ENCODE measurements at regions not wholly inside any gene's neighbourhood (a gene's known extent, or its start where the extent isn't known, plus 50 kb on each side); places are given as distances from the start of the nearest gene placed in this dataset.

DNA sequence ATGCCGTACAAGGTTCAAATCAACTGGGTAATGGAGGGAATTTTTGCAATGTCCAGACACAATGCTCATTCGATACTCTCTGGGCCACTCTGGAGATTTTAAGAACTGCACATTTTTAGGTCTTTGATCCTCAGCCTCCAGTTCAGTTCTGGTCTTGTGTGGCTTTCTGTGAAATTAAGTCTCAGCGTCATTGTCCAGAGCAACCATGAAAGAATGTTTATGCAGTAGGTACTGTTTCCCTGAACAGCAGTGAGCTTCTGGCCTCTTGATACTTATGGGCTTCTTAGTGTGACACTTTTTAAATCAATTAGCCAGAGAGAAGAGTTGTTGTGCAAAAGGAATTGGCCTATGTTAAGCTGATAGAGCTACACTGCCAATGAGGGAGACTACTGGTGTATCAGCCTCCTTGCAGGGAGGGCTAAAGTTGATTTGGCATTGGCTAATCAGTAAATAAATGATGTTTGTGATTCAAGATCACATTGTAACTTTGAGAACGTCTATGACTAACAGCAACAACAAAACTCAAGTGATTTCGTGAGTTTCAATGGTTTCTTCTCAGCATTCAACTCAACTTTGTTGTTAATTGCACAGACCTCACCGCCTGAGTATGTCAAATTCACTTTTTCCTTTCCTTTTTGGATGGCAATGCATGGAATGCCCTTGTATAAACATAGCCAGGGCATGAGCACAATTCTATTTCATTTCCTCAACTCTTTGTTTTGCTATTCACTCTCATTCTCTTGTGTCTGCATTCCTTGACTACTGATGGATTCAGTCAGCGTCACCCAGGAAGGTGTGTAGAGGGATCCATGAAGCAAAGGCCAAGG is 85.1 kb downstream of the GJA1 start:
- no peaks in the 10 kb centered on the region for H3K9me3 ChIP-seq

DNA sequence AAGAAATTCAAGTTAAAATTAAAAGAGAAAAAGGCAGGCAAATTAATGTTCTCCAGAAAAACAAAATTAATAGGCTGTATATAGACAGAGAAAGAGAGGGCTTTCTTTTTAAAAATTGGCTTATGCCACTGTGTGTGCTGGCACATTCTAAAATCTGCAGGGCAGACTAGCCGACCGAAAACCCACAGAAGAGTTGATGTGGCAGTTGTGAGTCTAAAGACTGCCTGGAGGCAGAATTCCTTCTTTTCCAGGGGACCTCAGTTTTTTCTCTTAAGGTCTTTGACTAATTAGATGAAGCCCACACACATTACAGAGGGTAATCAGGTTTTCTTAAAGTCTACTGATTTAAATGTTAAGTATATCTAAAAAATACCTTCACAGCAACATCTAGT is 85.7 kb downstream of the GJA1 start:
- H3K27me3 ChIP-seq, result no peaks in the 10 kb centered on the region
- 48% methylated on average over 2 of the region's 2 CpGs for WGBS
- H3K9me3 ChIP-seq, result no peaks in the 10 kb centered on the region
- H3K4me3 ChIP-seq, result no peak overlapping the region
- intact Hi-C loops (cut with DNase I), result no loop called here
- H3K27ac ChIP-seq (replicated peaks in 1 of 4), result peak overlapping the region; percentile 76 to 84 (median 79)
- H3K36me3 ChIP-seq, result no peaks in the 10 kb centered on the region
- peaks cover 0 to 54% (median 48%) of the 10 kb centered on the region in 4 donors for H3K4me1 ChIP-seq
- no peak for DNase-seq (ENCODE audit: extremely low spot score)
- TF ChIP-seq EP300 (IDR thresholded peaks at IDR 0.05) (no peak), POLR2AphosphoS5 (IDR thresholded peaks at IDR 0.05) (no peak), POLR2A (IDR thresholded peaks at IDR 0.05; ENCODE audit: low read depth) (no peak)
- TF ChIP-seq, protein P1, sequence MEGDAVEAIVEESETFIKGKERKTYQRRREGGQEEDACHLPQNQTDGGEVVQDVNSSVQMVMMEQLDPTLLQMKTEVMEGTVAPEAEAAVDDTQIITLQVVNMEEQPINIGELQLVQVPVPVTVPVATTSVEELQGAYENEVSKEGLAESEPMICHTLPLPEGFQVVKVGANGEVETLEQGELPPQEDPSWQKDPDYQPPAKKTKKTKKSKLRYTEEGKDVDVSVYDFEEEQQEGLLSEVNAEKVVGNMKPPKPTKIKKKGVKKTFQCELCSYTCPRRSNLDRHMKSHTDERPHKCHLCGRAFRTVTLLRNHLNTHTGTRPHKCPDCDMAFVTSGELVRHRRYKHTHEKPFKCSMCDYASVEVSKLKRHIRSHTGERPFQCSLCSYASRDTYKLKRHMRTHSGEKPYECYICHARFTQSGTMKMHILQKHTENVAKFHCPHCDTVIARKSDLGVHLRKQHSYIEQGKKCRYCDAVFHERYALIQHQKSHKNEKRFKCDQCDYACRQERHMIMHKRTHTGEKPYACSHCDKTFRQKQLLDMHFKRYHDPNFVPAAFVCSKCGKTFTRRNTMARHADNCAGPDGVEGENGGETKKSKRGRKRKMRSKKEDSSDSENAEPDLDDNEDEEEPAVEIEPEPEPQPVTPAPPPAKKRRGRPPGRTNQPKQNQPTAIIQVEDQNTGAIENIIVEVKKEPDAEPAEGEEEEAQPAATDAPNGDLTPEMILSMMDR (IDR thresholded peaks at IDR 0.05), result no peak

More for the DNA sequence above, 85.1 kb downstream of the GJA1 start:
- Histone ChIP-seq H3K4me3 (no peak overlapping the region), H3K27ac (replicated peaks in 1 of 4) (peak overlapping the region; percentile 76 to 84 (median 79)), H3K36me3 (no peaks in the 10 kb centered on the region), H3K27me3 (no peaks in the 10 kb centered on the region), H3K4me1 (peaks cover 0 to 48% (median 45%) of the 10 kb centered on the region in 4 donors)
- no peak for DNase-seq (ENCODE audit: extremely low spot score)
- TF ChIP-seq POLR2A (IDR thresholded peaks at IDR 0.05; ENCODE audit: low read depth), result no peak
- TF ChIP-seq POLR2AphosphoS5 (IDR thresholded peaks at IDR 0.05), result peak in 1 of 2 donors; percentile 81
- 63% methylated on average over 7 of the region's 7 CpGs for WGBS
- intact Hi-C loops (cut with DNase I), result no loop called here

DNA sequence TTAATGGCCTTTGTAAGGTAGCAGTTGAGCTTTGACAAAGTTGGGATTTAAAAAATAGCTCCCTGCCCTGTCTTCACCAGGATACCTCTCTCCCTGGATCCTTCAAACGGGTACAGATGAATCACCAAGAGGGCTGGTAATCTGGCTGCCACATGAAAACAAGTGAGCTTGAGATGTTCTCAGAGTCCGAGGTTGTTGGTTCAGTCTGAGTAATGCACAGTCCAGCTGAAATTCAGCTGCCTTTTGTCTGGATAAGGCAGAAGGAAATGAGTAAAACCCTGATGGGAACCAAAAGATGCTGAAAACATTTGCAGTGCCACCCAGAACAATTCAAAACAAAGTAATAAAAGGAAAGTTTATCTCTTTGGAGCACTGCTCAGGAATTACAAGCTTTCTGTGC is 86.8 kb downstream of the GJA1 start:
- H3K36me3 ChIP-seq, result no peaks in the 10 kb centered on the region
- no peaks in the 10 kb centered on the region for H3K9me3 ChIP-seq
- WGBS, result 17% methylated on average over 2 of the region's 2 CpGs
- peak overlapping the region in 3 of 4 donors; percentile 10 to 34 (median 25) for H3K4me3 ChIP-seq
- intact Hi-C loops (cut with DNase I), result no loop called here
- no peak for DNase-seq (ENCODE audit: extremely low spot score)
- H3K27me3 ChIP-seq, result no peaks in the 10 kb centered on the region
- H3K27ac ChIP-seq (replicated peaks in 1 of 4), result peak overlapping the region; percentile 76 to 84 (median 79)
- peaks cover 0 to 60% (median 55%) of the 10 kb centered on the region in 4 donors for H3K4me1 ChIP-seq
- peak; percentile 61 to 75 for TF ChIP-seq POLR2AphosphoS5 (IDR thresholded peaks at IDR 0.05)
- no peak for TF ChIP-seq EP300 (IDR thresholded peaks at IDR 0.05)
- TF ChIP-seq, protein P1 (IDR thresholded peaks at IDR 0.05), result no peak
- TF ChIP-seq POLR2A (IDR thresholded peaks at IDR 0.05; ENCODE audit: low read depth), result no peak

DNA sequence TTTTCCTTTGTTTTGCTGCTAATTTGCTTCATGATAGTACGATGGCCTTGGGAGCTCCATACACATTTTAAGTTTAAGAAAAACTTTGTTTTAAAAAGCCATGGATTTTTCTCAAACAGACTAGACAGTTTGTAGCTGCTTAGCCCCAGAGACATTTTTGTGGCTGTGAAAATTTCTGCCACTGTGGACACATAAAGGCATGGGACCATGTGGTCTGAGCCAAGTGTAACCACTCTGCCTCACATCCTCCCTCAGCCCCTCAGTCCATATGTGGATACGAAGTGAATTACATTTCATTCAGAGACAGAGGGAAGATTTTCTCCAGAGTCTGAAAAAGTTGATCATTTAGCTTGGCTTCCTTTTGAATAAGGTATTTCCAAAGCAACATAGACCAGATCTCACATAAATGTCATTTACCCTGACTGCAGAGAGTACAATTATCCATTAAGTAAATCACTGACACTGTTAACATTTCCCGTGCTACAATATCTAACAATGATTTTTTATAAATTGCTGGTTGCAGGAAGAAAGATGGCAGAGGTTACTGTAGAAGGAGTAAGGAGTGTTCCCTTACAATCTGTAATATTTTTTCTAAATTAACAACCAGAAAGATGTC is 87.4 kb downstream of the GJA1 start:
- intact Hi-C loops (cut with DNase I), result no loop called here
- H3K27ac ChIP-seq (replicated peaks in 1 of 4), result peak overlapping the region; percentile 76 to 84 (median 79)
- 41% methylated on average over 3 of the region's 3 CpGs for WGBS
- no peaks in the 10 kb centered on the region for H3K27me3 ChIP-seq
- H3K9me3 ChIP-seq, result no peaks in the 10 kb centered on the region
- H3K4me1 ChIP-seq, result peaks cover 0 to 60% (median 55%) of the 10 kb centered on the region in 4 donors
- no peak for DNase-seq (ENCODE audit: extremely low spot score)
- H3K4me3 ChIP-seq, result peak overlapping the region in 3 of 4 donors; percentile 10 to 34 (median 25)
- TF ChIP-seq POLR2AphosphoS5 (IDR thresholded peaks at IDR 0.05) (no peak), POLR2A (IDR thresholded peaks at IDR 0.05; ENCODE audit: low read depth) (no peak)
- H3K36me3 ChIP-seq, result no peaks in the 10 kb centered on the region

DNA sequence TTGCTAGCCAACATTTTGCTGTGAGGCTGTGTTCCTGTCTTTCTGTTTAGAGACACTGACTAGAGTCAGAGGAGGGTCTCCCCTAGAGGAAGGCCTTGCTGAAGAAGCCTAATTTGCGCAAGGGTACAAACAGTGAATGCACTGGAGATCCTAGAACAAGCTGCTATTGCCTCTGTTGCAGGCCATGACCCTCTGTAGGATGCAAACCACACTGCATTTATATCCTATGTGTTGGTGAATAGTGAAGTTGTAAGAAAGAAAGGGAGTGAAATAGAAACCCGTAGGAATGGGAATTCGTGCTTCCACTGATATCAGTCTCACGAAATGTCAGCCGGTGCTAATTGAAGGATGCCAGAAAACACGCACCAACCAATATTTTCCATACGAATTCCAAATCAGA is 88.2 kb downstream of the GJA1 start:
- TF ChIP-seq EP300 (IDR thresholded peaks at IDR 0.05) (no peak), POLR2A (IDR thresholded peaks at IDR 0.05; ENCODE audit: low read depth) (no peak), POLR2AphosphoS5 (IDR thresholded peaks at IDR 0.05) (no peak)
- TF ChIP-seq, protein P1 (IDR thresholded peaks at IDR 0.05), result no peak
- Histone ChIP-seq H3K27ac (replicated peaks in 1 of 4) (peak overlapping the region; percentile 76 to 84 (median 79)), H3K27me3 (no peaks in the 10 kb centered on the region), H3K9me3 (no peaks in the 10 kb centered on the region), H3K4me1 (peaks cover 0 to 60% (median 55%) of the 10 kb centered on the region in 4 donors), H3K4me3 (no peak overlapping the region), H3K36me3 (no peaks in the 10 kb centered on the region)
- WGBS, result 96% methylated on average over 7 of the region's 7 CpGs
- DNase-seq (ENCODE audit: extremely low spot score), result no peak
- intact Hi-C loops (cut with DNase I), result no loop called here
